Astrocyte (in vitro differentiated cells and primary cell): ENCODE measurements at regions not wholly inside any gene's neighbourhood (a gene's known extent, or its start where the extent isn't known, plus 50 kb on each side); places are given as distances from the start of the nearest gene placed in this dataset.

Source experiments
- DNase-seq: peaks from one replicate; pipeline ENCODE4 v3.0.0-alpha.2; 2010; ENCODE audit warnings: low read depth
- FAIRE-seq: peaks from 2 replicates; lab custom pipeline; 2011; peaks lifted over from hg19 to GRCh38; lab: Jason Lieb, UNC
- H2AFZ ChIP-seq: 2 replicates; pipeline ENCODE4 v1.6.0; 2012; ENCODE audit warnings: low read depth, low read length, inconsistent platforms
- H3K27ac ChIP-seq: 2 replicates; pipeline ENCODE4 v1.5.1; 2011; ENCODE audit warnings: low read depth, low read length, inconsistent platforms
- H3K27me3 ChIP-seq: 2 replicates; pipeline ENCODE4 v1.6.0; 2011; ENCODE audit warnings: low read length, inconsistent platforms; ENCODE audit not compliant: insufficient read depth
- H3K36me3 ChIP-seq: 2 replicates; pipeline ENCODE4 v1.5.1; 2011; ENCODE audit warnings: low read length, inconsistent platforms; ENCODE audit not compliant: insufficient read depth
- H3K4me1 ChIP-seq: 2 replicates; pipeline ENCODE4 v1.5.1; 2011; ENCODE audit warnings: low read length, inconsistent platforms; ENCODE audit not compliant: insufficient read depth
- H3K4me2 ChIP-seq: 2 replicates; pipeline ENCODE4 v1.6.0; 2012; ENCODE audit warnings: low read length, inconsistent platforms
- H3K4me3 ChIP-seq: 2 replicates; pipeline ENCODE4 v1.5.1; 2011; ENCODE audit warnings: low read depth, mild to moderate bottlenecking, low read length, inconsistent platforms; ENCODE audit not compliant: insufficient read depth
- H3K79me2 ChIP-seq: 2 replicates; pipeline ENCODE4 v1.6.0; 2012; ENCODE audit warnings: mild to moderate bottlenecking, low read length, inconsistent platforms; ENCODE audit not compliant: insufficient read depth
- H3K9ac ChIP-seq: 2 replicates; pipeline ENCODE4 v1.6.0; 2012; ENCODE audit warnings: mild to moderate bottlenecking, low read length, inconsistent platforms
- H3K9me3 ChIP-seq: 2 replicates; pipeline ENCODE4 v1.5.1; 2012; ENCODE audit warnings: low read depth, mild to moderate bottlenecking, low read length, inconsistent platforms; ENCODE audit not compliant: insufficient read depth
- H4K20me1 ChIP-seq: 2 replicates; pipeline ENCODE4 v1.6.0; 2012; ENCODE audit warnings: low read length, inconsistent platforms; ENCODE audit not compliant: insufficient read depth
- H3K27ac Mint-ChIP-seq: one replicate; pipeline ENCODE4 v1.8.0; 2021; ENCODE audit warnings: mild to moderate bottlenecking, mixed read lengths; ENCODE audit not compliant: unreplicated experiment
- H3K27me3 Mint-ChIP-seq: one replicate; pipeline ENCODE4 v1.8.0; 2021; ENCODE audit warnings: low read depth, mixed read lengths; ENCODE audit not compliant: unreplicated experiment
- H3K36me3 Mint-ChIP-seq: one replicate; pipeline ENCODE4 v1.8.0; 2021; ENCODE audit warnings: low read depth, mixed read lengths; ENCODE audit not compliant: unreplicated experiment
- H3K4me1 Mint-ChIP-seq: one replicate; pipeline ENCODE4 v1.8.0; 2021; ENCODE audit warnings: low read depth, mixed read lengths; ENCODE audit not compliant: unreplicated experiment
- H3K4me3 Mint-ChIP-seq: one replicate; pipeline ENCODE4 v1.8.0; 2021; ENCODE audit warnings: mild to moderate bottlenecking, moderate library complexity, mixed read lengths; ENCODE audit not compliant: unreplicated experiment
- H3K9me3 Mint-ChIP-seq: one replicate; pipeline ENCODE4 v1.8.0; 2021; ENCODE audit warnings: mild to moderate bottlenecking, mixed read lengths; ENCODE audit not compliant: unreplicated experiment
- CTCF ChIP-seq: IDR thresholded peaks from 2 replicates; pipeline ENCODE4 v1.5.1; 2011; ENCODE audit warnings: low read depth, mild to moderate bottlenecking, inconsistent platforms, low read length, moderate library complexity; ENCODE audit not compliant: insufficient read depth
- EZH2 ChIP-seq: IDR thresholded peaks from 2 replicates; pipeline ENCODE4 v1.6.1; 2012; ENCODE audit warnings: mild to moderate bottlenecking, low read length, inconsistent platforms; ENCODE audit not compliant: insufficient read depth

- FAIRE-seq = no peak
- no peaks in the 10 kb centered on the region for H3K36me3 Mint-ChIP-seq
Observed at GRCh38 chrX:99353412-99353811, 1056.7 kb downstream of the PCDH19 start.

GRCh38 chrX:99348256-99348655, 1061.8 kb downstream of the PCDH19 start:
- Histone ChIP-seq H4K20me1 (no peaks in the 10 kb centered on the region), H3K27ac (no peak overlapping the region), H3K27me3 (no peaks in the 10 kb centered on the region), H2AFZ (no peak overlapping the region), H3K4me2 (no peak overlapping the region), H3K36me3 (no peaks in the 10 kb centered on the region), H3K4me3 (no peak overlapping the region), H3K9ac (no peak overlapping the region), H3K4me1 (no peaks in the 10 kb centered on the region), H3K79me2 (no peaks in the 10 kb centered on the region), H3K9me3 (no peaks in the 10 kb centered on the region)
- H3K4me1 Mint-ChIP-seq = no peaks in the 10 kb centered on the region
- FAIRE-seq = no peak
- H3K36me3 Mint-ChIP-seq = no peaks in the 10 kb centered on the region
- H3K27ac Mint-ChIP-seq = no peak overlapping the region
- H3K27me3 Mint-ChIP-seq = no peaks in the 10 kb centered on the region
- no peak overlapping the region for H3K4me3 Mint-ChIP-seq
- TF ChIP-seq EZH2 (no peak), CTCF (no peak)
- H3K9me3 Mint-ChIP-seq = peaks cover 2% of the 10 kb centered on the region
- DNase-seq = no peak

More at GRCh38 chrX:99353412-99353811, 1056.7 kb downstream of the PCDH19 start:
- no peaks in the 10 kb centered on the region for H3K9me3 ChIP-seq
- H3K27me3 ChIP-seq = no peaks in the 10 kb centered on the region
- no peak for TF ChIP-seq EZH2
- TF ChIP-seq CTCF = no peak
- no peaks in the 10 kb centered on the region for H3K79me2 ChIP-seq
- no peak overlapping the region for H3K4me2 ChIP-seq
- H3K9me3 Mint-ChIP-seq = peaks cover 2% of the 10 kb centered on the region
- no peaks in the 10 kb centered on the region for H4K20me1 ChIP-seq
- H3K4me3 Mint-ChIP-seq = no peak overlapping the region
- H3K27ac ChIP-seq = no peak overlapping the region
- no peak overlapping the region for H2AFZ ChIP-seq
- no peak overlapping the region for H3K27ac Mint-ChIP-seq
- H3K4me1 ChIP-seq = no peaks in the 10 kb centered on the region
- no peak for DNase-seq
- no peaks in the 10 kb centered on the region for H3K36me3 ChIP-seq
- H3K4me3 ChIP-seq = no peak overlapping the region
- H3K9ac ChIP-seq = no peak overlapping the region
- H3K27me3 Mint-ChIP-seq = no peaks in the 10 kb centered on the region
- no peaks in the 10 kb centered on the region for H3K4me1 Mint-ChIP-seq

GRCh38 chrX:99308302-99308701, 1101.8 kb downstream of the PCDH19 start:
- H3K9me3 Mint-ChIP-seq = no peaks in the 10 kb centered on the region
- Histone ChIP-seq H2AFZ (no peak overlapping the region), H3K9ac (no peak overlapping the region), H3K27ac (no peak overlapping the region), H3K4me3 (no peak overlapping the region), H3K4me2 (no peak overlapping the region), H3K27me3 (no peaks in the 10 kb centered on the region), H3K36me3 (no peaks in the 10 kb centered on the region), H3K79me2 (no peaks in the 10 kb centered on the region), H3K9me3 (no peaks in the 10 kb centered on the region), H3K4me1 (no peaks in the 10 kb centered on the region), H4K20me1 (no peaks in the 10 kb centered on the region)
- DNase-seq (no peak), FAIRE-seq (no peak)
- no peak overlapping the region for H3K4me3 Mint-ChIP-seq
- TF ChIP-seq EZH2 (no peak), CTCF (no peak)
- H3K4me1 Mint-ChIP-seq = peaks cover 3% of the 10 kb centered on the region
- no peaks in the 10 kb centered on the region for H3K36me3 Mint-ChIP-seq
- H3K27ac Mint-ChIP-seq = no peak overlapping the region
- no peaks in the 10 kb centered on the region for H3K27me3 Mint-ChIP-seq
